H7 (cell line): ENCODE measurements at regions not wholly inside any gene's neighbourhood (a gene's known extent, or its start where the extent isn't known, plus 50 kb on each side); places are given as distances from the start of the nearest gene placed in this dataset.
"Not testable (repeated sequence)": the region's sequence is repeated elsewhere in the genome, so short reads cannot be mapped to it uniquely, and the experiment has no call there.

Experiments used
- DNase-seq: peaks from one replicate; pipeline ENCODE4 v3.0.0; 2012
- H3K27me3 ChIP-seq: 2 replicates; pipeline ENCODE4 v1.6.0; 2011; ENCODE audit warnings: mild to moderate bottlenecking, low read length; ENCODE audit not compliant: control insufficient read depth, insufficient read depth
- H3K36me3 ChIP-seq: replicated peaks from 2 replicates; pipeline ENCODE4 v1.5.1; 2011; ENCODE audit warnings: low read length; ENCODE audit not compliant: control insufficient read depth, insufficient read depth
- H3K4me3 ChIP-seq: 2 replicates; pipeline ENCODE4 v1.5.1; 2011; ENCODE audit warnings: low read depth, mild to moderate bottlenecking, control low read depth, low read length, moderate library complexity; ENCODE audit not compliant: insufficient read depth

DNA sequence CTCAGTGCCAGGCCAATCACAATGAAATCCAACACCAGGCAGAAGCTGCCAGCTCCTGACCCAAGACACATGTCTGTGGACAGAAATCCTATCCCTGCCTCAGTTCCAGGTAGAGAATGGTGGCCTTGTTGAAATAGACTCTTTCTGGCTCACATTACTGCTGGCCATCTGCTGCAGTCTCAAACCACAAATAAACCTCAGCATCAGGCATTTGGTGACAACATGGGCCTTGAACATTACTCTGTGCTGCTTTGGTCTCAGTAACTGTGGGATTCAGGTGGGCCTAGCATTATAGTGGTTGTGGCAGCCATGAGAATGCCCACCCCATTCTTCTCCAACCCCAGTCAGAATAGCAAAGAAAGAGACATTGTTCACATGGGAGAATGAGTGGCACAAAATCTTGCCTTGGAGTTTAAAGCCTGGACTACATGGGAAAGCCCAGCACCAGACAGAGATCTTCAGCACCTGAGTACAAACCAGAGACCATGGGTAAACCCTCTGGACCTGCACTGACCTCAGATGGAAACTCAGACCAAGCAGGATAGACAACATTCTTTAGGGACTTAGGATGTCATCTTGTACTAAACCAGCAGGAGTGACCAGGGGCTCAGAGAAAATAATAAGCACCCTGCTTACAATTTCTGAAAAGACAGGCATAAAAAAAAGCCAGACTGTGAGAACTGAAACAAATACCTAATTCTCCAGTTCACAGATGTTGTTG is 50.4 kb upstream of the TRAM1L1 start:
- DNase-seq = no peak

DNA sequence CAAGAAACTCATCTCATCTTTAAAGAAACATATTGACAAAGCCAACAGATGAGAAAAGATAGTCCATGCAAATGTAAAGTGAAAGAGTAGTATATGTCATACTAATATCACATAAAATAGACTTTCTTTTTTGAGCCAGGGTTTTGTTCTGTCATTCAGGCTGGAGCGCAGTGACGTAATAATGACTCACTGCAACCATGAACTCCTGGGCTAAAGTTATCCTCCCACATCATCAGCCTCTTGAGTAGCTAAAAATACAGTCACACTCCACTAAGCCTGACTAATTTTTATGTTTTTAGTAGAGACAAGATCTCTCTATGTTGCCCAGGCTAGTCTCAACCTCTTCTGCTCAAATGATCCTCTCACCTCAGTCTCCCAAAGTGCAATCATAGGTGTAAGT is 51.8 kb upstream of the TRAM1L1 start:
- no peak overlapping the region for H3K4me3 ChIP-seq
- DNase-seq = no peak
- H3K36me3 ChIP-seq = no peaks in the 10 kb centered on the region
- H3K27me3 ChIP-seq = no peaks in the 10 kb centered on the region

More for the DNA sequence above, 50.4 kb upstream of the TRAM1L1 start:
- H3K27me3 ChIP-seq = no peaks in the 10 kb centered on the region
- H3K4me3 ChIP-seq = no peak overlapping the region
- no peaks in the 10 kb centered on the region for H3K36me3 ChIP-seq

DNA sequence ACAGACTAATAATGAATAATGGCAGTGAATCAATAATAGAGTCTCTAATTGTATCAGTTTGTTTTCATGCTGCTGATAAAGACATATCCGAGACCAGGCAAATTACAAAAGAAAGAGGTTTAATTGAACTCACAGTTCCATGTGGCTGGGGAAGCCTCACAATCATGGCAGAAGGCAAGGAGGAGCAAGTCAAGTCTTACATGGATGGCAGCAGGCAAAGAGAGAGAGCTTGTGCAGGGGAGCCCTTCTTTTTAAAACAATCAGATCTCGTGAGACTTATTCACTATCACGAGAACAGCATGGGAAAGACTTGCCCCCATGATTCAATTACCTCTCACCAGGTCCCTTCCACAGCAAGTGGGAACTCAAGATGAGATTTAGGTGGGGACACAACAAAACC is 53.4 kb upstream of the TRAM1L1 start:
- H3K36me3 ChIP-seq, H3K27me3 ChIP-seq, DNase-seq, H3K4me3 ChIP-seq: not testable (repeated sequence)

DNA sequence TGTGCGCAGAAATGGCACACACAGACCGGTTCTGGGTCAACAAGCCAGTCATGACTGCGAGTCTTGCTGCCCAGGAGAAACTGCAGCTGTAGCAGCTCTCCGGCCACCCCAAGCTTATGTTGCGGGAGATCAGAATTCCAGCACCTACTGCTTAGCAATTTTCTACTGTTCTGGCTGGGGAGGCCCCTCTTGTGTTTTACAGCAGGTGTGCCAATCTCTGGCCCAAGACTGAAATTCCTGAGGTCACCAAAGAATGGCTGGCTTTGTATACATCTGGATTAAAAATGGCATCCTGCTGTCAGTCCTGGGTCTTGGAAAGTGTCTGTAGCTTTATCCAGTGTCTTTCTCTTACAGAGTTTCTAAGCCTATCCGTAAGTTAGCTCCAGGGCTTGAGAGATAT is 68.9 kb upstream of the TRAM1L1 start:
- no peaks in the 10 kb centered on the region for H3K36me3 ChIP-seq
- no peak for DNase-seq
- no peaks in the 10 kb centered on the region for H3K27me3 ChIP-seq
- no peak overlapping the region for H3K4me3 ChIP-seq

DNA sequence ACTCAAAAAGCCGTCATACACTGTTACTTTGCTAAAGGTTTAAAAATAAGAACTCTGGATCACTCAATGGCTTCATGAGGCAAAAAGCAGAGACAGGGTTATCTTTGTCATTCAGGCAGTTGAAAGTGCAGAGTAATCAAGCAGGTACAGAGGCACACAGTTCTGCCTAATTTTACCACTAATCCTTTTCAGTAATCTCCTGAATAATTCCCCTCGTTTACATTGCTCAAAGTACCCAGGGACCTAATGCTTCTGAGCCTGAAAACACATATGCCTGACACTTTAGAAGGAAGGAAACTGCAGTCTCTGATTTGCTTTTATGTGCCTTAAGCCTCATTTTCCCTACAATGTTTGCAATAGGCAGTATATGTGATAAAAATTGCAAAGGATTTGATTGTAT is 71.4 kb upstream of the TRAM1L1 start:
- no peaks in the 10 kb centered on the region for H3K36me3 ChIP-seq
- no peak overlapping the region for H3K4me3 ChIP-seq
- H3K27me3 ChIP-seq = no peaks in the 10 kb centered on the region
- no peak for DNase-seq

DNA sequence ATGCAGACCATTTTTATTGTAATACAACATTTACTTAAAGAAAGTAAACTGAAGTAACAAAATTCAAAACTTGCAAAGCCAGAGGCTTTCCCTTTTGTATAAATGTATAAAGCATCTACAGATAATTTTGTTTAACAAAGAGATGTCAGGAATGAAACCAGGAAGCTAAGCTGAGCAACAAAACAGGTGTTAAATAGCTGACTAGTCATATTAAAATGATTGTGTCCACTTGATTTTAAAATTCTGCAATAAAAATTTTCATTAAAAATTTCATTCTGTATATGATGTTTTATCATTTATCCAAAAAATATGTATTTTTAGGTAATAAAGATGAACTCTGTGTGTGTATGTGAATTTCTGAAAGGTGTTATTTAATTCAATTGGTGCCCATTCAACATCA is 72.0 kb upstream of the TRAM1L1 start:
- Histone ChIP-seq H3K36me3 (no peaks in the 10 kb centered on the region), H3K4me3 (no peak overlapping the region), H3K27me3 (no peaks in the 10 kb centered on the region)
- no peak for DNase-seq

DNA sequence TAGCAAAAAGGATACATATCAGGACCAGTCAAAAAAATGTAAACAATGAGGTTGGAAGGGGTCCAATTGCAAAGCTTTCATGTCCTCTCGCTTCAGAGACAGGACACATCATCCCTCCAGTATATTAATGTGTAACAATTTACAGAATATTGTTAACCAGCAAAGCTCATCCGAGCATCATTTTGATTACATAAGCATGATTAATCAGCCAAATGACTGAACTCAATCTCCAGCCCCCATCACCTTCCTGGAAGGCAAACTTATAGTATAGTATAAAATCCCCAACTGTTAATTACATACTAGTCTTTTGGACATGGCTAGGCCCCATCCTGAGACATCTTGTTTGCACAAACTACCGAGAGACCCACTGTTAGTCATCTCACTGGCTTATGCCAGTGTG is 77.6 kb upstream of the TRAM1L1 start:
- no peaks in the 10 kb centered on the region for H3K36me3 ChIP-seq
- no peak for DNase-seq
- no peak overlapping the region for H3K4me3 ChIP-seq
- no peaks in the 10 kb centered on the region for H3K27me3 ChIP-seq

DNA sequence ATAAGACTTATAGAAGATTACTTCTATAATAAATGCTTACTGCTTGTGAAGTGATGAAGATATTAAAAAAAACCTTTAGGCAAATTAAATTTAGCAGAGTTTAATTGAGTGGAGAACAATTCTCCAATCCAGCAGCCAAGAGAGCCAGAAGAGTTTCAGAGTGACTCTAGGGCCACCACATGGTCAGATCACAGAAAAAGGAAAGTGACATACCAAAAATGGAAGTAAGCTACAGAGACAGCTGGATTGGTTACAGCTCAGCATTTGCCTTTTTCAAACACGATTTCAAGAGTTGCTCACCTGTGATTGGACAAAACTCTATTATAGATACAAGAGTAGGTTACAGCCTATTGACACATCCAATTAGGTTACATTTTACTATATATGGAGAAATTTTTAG is 79.0 kb upstream of the TRAM1L1 start:
- Histone ChIP-seq H3K27me3 (no peaks in the 10 kb centered on the region), H3K4me3 (no peak overlapping the region)
- no peak for DNase-seq

DNA sequence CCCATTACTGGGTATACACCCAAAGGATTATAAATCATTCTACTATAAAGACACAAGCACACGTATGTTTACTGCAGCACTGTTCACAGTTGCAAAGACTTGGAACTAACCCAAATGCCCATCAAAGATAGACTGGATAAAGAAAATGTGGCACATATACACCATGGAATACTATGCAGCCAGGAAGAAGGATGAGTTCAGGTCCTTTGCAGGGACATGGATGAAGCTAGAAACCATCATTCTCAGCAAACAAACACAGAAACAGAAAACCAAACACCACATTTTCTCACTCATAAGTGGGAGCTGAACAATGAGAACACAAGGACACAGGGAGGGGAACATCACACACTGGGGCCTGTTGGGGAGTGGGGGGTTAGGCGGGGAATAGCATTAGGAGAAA is 90.0 kb upstream of the TRAM1L1 start:
- H3K4me3 ChIP-seq, DNase-seq, H3K36me3 ChIP-seq, H3K27me3 ChIP-seq: not testable (repeated sequence)

More for the DNA sequence above, 79.0 kb upstream of the TRAM1L1 start:
- no peaks in the 10 kb centered on the region for H3K36me3 ChIP-seq

DNA sequence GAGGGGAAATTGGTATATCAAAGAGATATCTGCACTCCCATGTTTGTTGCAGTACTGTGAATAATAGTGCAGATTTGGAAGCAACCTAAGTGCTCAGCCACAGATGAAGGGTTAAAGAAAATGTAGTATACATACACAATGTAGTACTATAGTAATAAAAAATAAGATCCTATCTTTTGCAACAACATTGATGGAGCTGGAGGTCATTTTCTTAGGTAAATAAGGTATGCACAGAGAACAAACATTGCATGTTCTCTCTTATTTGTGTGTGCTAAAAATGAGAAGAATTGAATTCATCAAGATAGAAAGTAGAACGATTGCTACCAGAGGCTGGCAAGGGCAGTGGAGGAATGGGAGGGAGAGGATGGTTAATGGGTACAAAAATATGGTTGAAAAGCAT is 117.9 kb upstream of the TRAM1L1 start:
- DNase-seq = no peak
- no peaks in the 10 kb centered on the region for H3K27me3 ChIP-seq

DNA sequence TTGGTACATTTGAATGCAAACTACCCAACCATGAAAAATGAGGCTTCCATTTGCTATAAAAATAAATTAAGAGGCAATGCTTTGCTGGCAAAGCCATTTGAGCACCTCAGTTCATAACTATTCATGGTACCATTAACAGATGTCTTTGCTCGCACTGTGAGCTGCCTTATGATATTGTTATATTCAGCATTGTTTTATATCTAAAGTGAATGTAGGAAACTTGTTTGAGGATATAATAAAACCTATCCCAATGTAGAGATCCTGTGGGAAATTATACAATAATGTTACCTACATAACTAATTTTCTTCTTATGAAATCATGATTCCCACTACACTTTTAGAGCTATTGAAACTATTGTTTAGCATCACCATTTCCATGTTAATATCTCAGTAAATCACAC is 125.2 kb upstream of the TRAM1L1 start:
- Histone ChIP-seq H3K4me3 (no peak overlapping the region), H3K27me3 (no peaks in the 10 kb centered on the region), H3K36me3 (no peaks in the 10 kb centered on the region)
- no peak for DNase-seq

More for the DNA sequence above, 117.9 kb upstream of the TRAM1L1 start:
- Histone ChIP-seq H3K36me3 (no peaks in the 10 kb centered on the region), H3K4me3 (no peak overlapping the region)

DNA sequence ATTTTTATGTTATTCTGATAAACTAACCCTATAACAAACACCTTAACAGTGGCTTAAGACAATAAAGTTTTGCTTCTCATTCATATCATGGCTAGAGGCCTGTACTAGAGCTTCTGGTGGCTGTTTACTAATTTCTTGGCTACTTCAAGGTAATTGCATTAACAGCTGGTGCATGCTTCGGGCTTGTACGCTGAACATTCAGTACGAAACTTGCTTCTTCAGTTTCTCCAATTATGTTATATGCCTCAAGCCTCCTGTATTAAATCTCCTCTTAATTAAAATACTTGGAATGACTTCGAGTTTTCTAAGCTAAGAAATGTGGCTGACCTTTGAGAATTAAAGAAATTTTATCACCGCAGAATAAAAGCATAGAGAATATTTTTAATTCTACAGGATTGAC is 138.9 kb upstream of the TRAM1L1 start:
- no peaks in the 10 kb centered on the region for H3K36me3 ChIP-seq
- DNase-seq = no peak
- H3K27me3 ChIP-seq = no peaks in the 10 kb centered on the region
- H3K4me3 ChIP-seq = no peak overlapping the region

DNA sequence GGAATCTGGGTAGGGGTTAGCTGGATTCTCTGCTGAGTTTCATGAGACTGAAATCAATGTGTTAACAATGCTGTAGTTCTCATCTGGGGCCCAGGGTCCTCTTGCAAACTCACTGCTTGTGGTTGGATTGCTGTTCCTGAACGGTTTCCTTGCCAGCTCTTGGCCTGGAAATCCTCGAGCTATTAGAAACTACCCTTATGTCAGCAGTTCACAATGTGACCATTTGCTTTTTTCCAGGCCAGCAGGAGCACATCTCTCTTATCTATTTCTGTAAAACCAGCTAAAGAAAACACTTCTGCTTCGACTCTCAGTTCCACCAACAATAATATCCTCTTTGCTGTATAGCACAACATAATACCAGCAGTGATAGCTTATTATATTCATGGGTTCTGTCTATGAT is 140.1 kb upstream of the TRAM1L1 start:
- no peak for DNase-seq
- Histone ChIP-seq H3K36me3 (no peaks in the 10 kb centered on the region), H3K4me3 (no peak overlapping the region), H3K27me3 (no peaks in the 10 kb centered on the region)

DNA sequence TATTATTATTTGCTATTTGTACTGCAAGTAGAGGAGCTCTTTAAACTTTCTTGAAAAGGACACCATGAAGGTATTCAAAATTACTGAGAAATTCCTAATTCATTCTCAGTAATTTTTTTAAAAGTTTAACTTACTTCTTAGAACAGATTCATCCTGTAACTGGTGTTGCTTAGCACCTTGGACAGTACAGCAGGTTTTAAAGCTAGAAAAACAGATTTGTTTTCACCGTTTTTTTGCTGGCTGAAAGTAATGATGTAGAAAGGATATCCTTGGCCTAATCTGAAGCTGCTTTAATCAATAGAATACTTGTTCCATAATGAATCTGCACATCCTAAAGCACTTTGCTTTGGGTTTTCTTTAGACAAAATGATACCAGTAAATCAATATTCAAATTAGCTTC is 142.5 kb upstream of the TRAM1L1 start:
- no peaks in the 10 kb centered on the region for H3K27me3 ChIP-seq
- no peak for DNase-seq
- no peak overlapping the region for H3K4me3 ChIP-seq
- H3K36me3 ChIP-seq = no peaks in the 10 kb centered on the region

DNA sequence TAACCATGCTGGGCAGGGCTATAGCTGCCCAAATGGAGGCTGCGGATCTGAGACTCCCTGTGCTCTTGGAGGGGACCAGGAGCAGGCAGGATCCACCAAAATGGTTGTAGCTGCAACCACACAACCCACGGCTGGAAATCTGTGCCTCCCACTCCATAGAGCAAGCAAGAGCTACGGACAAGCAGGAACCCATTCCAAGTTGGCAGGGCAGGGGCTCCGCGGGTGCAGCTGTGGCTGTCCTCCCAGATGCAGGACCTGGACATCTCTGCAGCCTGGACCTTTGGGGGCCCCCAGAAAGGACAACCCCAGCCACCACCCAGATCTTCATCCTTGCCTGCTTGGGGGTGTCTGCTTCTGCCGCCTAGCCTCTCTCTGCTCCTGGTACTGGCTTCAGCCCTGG is 154.1 kb upstream of the TRAM1L1 start:
- Histone ChIP-seq H3K36me3 (no peaks in the 10 kb centered on the region), H3K27me3 (no peaks in the 10 kb centered on the region), H3K4me3 (no peak overlapping the region)
- DNase-seq = no peak

DNA sequence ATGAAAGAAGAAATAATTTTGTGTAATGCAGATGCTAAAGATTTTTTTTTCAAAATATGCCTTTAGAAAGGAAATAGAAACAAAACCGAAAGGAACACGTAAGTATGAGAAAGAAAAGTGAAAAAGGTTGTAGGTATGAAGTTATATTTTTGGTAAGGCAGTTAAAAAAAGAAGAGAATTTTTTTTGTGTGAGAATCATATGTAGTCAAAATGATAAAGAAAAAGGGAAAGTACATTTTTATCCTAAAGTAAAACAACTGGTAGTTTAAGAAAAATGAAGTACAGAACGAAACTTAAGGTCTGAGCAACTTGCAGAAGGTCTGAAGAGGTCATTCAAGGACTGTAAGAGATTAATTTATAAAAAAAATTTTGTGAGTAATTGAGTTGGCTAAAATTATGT is 164.0 kb upstream of the TRAM1L1 start:
- Histone ChIP-seq H3K36me3 (no peaks in the 10 kb centered on the region), H3K27me3 (no peaks in the 10 kb centered on the region), H3K4me3 (no peak overlapping the region)
- DNase-seq = no peak
